DOHH2 (cell line): ENCODE measurements at regions not wholly inside any gene's neighbourhood (a gene's known extent, or its start where the extent isn't known, plus 50 kb on each side); places are given as distances from the start of the nearest gene placed in this dataset.
"Not testable (repeated sequence)": the region's sequence is repeated elsewhere in the genome, so short reads cannot be mapped to it uniquely, and the experiment has no call there.

Experiments used
- EZH2phosphoT487 ChIP-seq: fragments of 200-600 bp; sonication (generic); IDR thresholded peaks from 2 replicates; pipeline ENCODE4 v1.6.1; 2017; ENCODE audit warnings: borderline replicate concordance, mild to moderate bottlenecking, antibody characterized with exemption, low read length, moderate library complexity, mixed read lengths
- TF ChIP-seq, protein P1 (sequence below): fragments of 200-600 bp; sonication (generic); IDR thresholded peaks from one replicate; pipeline ENCODE4 v1.5.1; 2014; ENCODE audit warnings: antibody characterized with exemption, mild to moderate bottlenecking, low read depth, low read length; ENCODE audit not compliant: poor library complexity, severe bottlenecking

DNA sequence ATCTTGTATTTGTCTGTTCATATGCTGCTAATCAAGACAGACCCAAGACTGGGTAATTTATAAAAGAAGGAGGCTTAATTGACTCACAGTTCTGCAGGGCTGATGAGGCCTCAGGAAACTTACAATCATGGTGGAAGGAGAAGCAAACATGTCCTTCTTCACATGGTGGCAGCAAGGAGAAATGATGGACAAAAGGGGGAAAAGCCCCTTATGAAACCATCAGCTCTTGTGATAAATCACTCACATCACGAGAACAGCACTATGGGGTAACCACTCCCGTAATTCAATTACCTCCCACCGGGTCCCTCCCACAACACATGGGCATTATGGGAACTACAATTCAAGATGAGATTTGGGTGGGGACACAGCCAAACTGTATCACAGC is 117.0 kb downstream of the TTC6 start:
- TF ChIP-seq, protein P1, sequence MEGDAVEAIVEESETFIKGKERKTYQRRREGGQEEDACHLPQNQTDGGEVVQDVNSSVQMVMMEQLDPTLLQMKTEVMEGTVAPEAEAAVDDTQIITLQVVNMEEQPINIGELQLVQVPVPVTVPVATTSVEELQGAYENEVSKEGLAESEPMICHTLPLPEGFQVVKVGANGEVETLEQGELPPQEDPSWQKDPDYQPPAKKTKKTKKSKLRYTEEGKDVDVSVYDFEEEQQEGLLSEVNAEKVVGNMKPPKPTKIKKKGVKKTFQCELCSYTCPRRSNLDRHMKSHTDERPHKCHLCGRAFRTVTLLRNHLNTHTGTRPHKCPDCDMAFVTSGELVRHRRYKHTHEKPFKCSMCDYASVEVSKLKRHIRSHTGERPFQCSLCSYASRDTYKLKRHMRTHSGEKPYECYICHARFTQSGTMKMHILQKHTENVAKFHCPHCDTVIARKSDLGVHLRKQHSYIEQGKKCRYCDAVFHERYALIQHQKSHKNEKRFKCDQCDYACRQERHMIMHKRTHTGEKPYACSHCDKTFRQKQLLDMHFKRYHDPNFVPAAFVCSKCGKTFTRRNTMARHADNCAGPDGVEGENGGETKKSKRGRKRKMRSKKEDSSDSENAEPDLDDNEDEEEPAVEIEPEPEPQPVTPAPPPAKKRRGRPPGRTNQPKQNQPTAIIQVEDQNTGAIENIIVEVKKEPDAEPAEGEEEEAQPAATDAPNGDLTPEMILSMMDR = not testable (repeated sequence)
- TF ChIP-seq EZH2phosphoT487 = not testable (repeated sequence)
